COLO829 (cell line): ENCODE measurements at regions not wholly inside any gene's neighbourhood (a gene's known extent, or its start where the extent isn't known, plus 50 kb on each side); places are given as distances from the start of the nearest gene placed in this dataset.

ENCODE experiments used
- DNase-seq: peaks from one replicate; pipeline ENCODE4 v3.0.0; 2012; ENCODE audit warnings: low spot score

- DNase-seq = no peak
Measured at GRCh38 chr13:111476197-111476596, 155.8 kb downstream of the TEX29 start.

GRCh38 chr13:111479412-111479811, 159.0 kb downstream of the TEX29 start:
- DNase-seq = no peak

DNA sequence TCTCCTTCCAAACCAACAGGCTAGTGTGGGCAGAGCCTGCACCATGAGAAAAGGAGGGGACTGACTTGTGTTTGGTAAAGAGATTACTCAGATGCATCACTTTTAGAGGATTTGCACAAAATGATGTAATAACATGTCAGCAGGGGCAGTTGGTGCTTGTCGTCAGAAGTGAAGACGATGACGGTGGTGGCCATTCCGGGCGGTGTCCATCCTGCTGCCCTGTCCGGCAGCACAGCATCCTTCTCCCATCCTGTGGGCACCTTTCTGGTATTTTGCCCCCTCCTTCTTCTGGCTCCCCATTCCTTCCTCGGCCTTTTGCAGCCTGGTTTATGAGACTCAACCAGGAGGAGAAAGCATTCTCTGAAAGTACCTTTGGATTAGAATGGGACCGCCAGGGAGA, 160.1 kb downstream of the TEX29 start:
- DNase-seq = no peak

GRCh38 chr13:111480976-111481375, 160.5 kb downstream of the TEX29 start:
- DNase-seq = no peak

- DNase-seq = no peak
Measured at GRCh38 chr13:111482126-111482525, 161.7 kb downstream of the TEX29 start.

GRCh38 chr13:111482806-111483620, 162.6 kb downstream of the TEX29 start:
- no peak for DNase-seq

DNA sequence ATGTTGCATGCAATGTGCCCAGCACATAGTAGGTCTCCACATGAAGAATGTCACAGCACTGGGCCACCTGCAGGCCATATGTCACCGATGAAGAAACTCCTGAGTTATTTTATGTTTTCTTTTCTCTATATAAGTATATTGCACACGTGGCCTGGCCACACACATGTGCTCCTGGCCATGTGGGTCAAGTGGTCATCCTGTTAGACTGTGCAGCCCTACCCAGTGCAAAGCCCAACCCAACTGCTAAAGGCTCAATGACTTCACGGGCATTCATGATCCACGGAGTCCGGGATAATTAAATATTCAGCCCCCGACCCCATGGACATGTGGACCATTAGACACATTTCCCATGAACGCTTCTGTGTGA, 163.2 kb downstream of the TEX29 start:
- no peak for DNase-seq

DNA sequence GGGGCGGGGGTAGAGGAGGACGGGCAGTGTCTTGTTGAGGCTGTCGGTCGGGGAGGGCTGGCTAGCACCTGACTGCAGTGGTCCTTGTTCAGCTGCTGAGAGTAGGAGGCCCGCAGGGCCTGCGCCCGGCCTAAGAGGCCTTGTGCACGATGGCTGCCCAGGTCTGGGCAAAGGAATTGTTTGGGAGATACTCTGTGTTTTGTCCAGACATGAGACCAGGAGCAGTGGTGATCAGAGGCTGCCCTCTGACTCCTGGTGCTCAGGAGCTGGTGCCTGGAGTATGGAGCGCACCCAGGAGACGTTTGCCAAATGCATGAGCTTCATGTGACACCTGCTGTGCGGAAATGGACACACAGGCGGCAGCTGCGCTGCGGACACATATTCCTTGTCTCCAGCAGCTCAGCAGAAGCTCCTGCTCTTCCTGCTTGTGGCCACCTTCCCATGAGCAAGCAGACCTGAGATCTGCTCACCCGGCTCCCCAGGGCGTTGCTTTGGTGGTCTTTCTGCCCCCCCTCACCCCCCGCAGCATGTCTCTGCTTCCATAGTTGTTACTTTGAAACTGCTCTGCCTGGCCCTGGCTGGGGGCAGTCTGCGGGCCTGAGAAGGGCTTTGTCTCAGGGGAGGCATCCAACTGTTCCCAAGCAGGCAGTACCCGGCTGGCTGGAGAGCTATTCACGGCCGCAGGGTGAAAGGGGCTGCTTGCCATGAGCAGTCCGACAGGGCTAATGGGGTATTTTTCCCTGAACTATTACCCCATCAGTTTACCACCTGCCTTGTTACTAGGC, 163.9 kb downstream of the TEX29 start:
- no peak for DNase-seq

- DNase-seq = no peak
Measured at GRCh38 chr13:111484959-111485358, 164.5 kb downstream of the TEX29 start.

DNA sequence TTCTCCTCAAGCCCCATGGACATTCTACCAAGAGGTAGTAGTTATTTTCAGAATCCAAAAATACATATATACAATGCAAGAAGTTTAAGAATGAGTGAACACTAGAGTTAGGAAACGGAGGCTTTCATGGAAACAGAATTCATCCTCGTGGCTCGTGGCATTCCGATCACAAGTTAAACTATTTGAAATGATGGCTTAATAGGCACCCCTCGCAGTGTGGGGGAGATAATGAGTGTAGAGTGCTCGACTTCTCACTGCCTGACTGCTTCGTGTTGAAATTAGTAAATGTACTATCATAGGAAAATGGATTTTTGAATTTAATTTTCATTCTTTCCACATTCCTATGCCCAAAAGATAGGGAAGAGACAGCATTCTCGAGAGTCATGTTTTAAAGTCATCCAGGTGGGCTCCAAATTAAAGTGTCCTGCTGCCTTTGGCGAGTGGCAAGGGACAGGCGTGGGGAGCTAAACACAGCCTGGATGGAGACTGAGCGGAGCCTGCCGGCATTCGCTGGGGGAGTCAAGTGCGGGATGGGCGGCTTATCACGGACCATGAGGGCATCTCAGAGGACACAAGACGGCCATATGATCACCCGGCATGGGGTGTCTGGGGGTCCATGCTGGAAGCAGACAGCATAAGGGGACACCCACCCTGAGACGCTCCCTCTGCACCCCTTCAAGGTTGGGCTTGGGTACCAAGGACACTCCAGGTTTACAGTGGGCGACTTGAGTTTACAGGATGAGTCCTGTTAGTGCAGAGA, 165.2 kb downstream of the TEX29 start:
- no peak for DNase-seq

GRCh38 chr13:111486331-111486730, 165.9 kb downstream of the TEX29 start:
- DNase-seq = no peak

DNA sequence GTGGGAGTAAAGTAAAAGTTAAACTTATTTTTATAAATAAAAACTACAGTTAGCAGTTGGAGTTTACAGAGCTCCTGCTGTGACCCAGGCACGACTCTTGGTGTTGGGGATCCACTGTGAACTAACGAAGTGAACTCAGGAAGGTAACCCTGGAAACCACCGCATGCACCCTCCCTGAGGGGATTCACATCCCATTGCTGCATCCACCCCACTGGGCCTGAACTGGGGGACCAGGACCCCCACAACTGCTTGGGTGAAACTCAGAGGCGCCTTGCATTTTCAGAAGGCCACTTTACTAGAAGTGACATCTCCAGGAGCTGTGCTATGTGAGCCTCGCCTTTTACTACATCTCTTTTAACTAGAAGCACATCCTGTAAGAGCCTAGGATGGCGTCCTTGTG, 166.4 kb downstream of the TEX29 start:
- no peak for DNase-seq

- no peak for DNase-seq
Measured at GRCh38 chr13:111488486-111489132, 168.2 kb downstream of the TEX29 start.

- no peak for DNase-seq
Measured at GRCh38 chr13:111489301-111489700, 168.9 kb downstream of the TEX29 start.

- no peak for DNase-seq
Measured at GRCh38 chr13:111490611-111491010, 170.2 kb downstream of the TEX29 start.

GRCh38 chr13:111491021-111491420, 170.6 kb downstream of the TEX29 start:
- DNase-seq = no peak

GRCh38 chr13:111491659-111492058, 171.2 kb downstream of the TEX29 start:
- DNase-seq = no peak

GRCh38 chr13:111492341-111492950, 172.0 kb downstream of the TEX29 start:
- DNase-seq = no peak

DNA sequence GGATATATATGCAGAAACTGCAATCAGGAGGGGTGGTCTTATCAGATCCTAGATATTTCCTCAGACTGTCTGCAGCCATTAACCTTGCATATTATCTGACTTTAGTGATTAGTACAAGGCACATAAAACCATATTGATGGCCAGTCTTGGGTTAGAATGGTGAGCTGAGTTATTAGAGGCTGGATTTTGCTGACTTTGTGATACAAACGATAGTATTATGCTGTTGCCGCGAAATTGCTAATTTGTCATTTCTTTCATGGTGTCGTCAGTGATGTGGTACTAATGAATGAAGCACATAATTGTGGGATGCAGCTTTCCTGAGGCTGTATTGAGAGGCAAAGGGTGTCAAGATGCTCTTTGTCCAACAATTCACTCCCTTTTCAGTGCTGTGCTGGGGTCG, 172.5 kb downstream of the TEX29 start:
- DNase-seq = no peak

DNA sequence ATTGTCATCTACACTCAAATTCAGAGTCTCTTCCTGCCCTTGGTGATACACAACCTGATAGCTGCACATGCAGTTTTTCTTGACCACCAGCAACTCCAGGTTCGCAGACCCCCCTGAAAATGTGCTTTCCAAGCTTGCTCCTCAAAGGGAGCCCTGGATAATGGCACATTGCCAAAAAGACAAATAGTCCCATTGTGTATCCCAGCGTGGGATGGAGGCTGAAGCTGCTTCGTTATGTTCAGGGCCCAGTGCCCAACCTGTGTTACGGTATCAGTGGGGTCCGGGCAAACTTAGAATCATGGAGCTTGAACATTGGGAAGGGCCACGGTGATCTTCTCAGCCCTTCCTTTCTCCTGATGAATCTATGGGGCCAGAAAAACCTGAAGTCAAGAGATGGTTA, 173.0 kb downstream of the TEX29 start:
- DNase-seq = no peak

DNA sequence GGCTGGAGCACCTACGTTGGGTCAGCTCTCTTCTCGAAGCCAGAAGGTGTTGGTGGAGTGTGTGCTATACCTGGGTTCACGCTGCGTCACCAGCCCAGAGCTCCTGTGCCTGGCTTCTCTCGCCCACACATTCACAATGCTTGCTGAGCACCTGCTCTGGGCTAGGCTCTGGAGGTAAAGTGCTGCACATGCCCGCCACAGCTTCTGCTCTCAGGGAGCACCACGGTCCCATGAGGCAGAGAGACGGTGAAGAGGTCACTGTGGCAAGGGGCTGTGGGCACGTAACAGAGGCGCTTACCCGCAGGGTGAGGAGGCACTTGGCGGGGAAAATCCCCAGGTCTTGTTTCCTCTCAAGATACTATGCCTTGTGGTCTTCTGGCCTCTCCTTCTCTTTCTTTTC, 174.2 kb downstream of the TEX29 start:
- DNase-seq = no peak
